Loucy (cell line): ENCODE measurements at regions not wholly inside any gene's neighbourhood (a gene's known extent, or its start where the extent isn't known, plus 50 kb on each side); places are given as distances from the start of the nearest gene placed in this dataset.

ENCODE experiments used
- CTCF ChIP-seq: fragments of 200-600 bp; sonication (generic); conservative IDR thresholded peaks from 2 replicates; pipeline ENCODE4 v1.5.1; 2014; ENCODE audit warnings: mild to moderate bottlenecking, antibody characterized with exemption, low read length
- EZH2phosphoT487 ChIP-seq: fragments of 200-600 bp; IDR thresholded peaks from 2 replicates; pipeline ENCODE4 v1.6.1; 2018; ENCODE audit warnings: antibody characterized with exemption, mild to moderate bottlenecking, moderate library complexity, borderline replicate concordance

- no peak for TF ChIP-seq CTCF
- no peak for TF ChIP-seq EZH2phosphoT487
Observed at GRCh38 chr4:3623106-3623505, 90.9 kb upstream of the LRPAP1 start.
